Fibroblast of skin of right biceps (primary cell): ENCODE measurements at regions not wholly inside any gene's neighbourhood (a gene's known extent, or its start where the extent isn't known, plus 50 kb on each side); places are given as distances from the start of the nearest gene placed in this dataset.
"Not testable (repeated sequence)": the region's sequence is repeated elsewhere in the genome, so short reads cannot be mapped to it uniquely, and the experiment has no call there.

Source experiments
- DNase-seq: peaks from one replicate; pipeline ENCODE4 v3.0.0-alpha.2; 2013

GRCh38 chr6:20346948-20347347, 54.7 kb upstream of the E2F3 start:
- DNase-seq = not testable (repeated sequence)

GRCh38 chr6:20348041-20348440, 53.6 kb upstream of the E2F3 start:
- no peak for DNase-seq

- no peak for DNase-seq
Observed at GRCh38 chr6:20349225-20349624, 52.5 kb upstream of the E2F3 start.

GRCh38 chr6:20350215-20350614, 51.5 kb upstream of the E2F3 start:
- peak; percentile 53 for DNase-seq

GRCh38 chr6:20351534-20351933, 50.1 kb upstream of the E2F3 start:
- DNase-seq = no peak
